ENCODE measurements at regions not wholly inside any gene's neighbourhood (a gene's known extent, or its start where the extent isn't known, plus 50 kb on each side); places are given as distances from the start of the nearest gene placed in this dataset.

DNA sequence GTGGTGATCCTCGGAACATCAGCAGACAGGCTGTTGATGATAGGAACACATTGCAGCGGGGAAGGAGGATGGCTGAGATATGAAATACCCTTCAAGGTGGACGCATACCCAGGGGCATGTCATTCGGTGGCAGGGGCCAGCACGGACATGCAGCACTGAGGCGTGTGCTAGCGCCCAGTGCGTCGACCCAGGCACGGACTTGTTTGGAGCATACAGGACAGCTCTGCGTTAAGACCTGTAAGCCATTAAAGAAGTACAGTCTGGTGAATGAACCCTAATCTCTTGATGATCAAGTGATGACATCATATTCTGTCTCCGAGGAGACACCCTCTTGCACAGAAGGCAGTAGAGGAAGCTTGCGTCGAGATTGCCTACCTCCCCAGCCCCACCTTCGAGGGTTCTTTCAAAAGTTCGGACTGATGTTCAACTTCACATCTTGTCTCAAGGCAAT, 63.6 kb upstream of the KIF26B start:
- no peaks in the 10 kb centered on the region for H3K4me1 ChIP-seq (ENCODE audit: insufficient read depth)
- no peaks in the 10 kb centered on the region for H3K36me3 ChIP-seq (ENCODE audit: insufficient read depth)
- H3K4me3 ChIP-seq: no peak overlapping the region
- H3F3A ChIP-seq (replicated peaks; ENCODE audit: low read depth): no peaks in the 10 kb centered on the region
- no peak overlapping the region for H2AFZ ChIP-seq
- no peaks in the 10 kb centered on the region for H3K27me3 ChIP-seq (ENCODE audit: insufficient read depth)
- no peaks in the 10 kb centered on the region for H3K27me3 Mint-ChIP-seq (ENCODE audit: insufficient read depth, low read depth, poor library complexity)
- H3K27ac Mint-ChIP-seq: no peak overlapping the region
- H3K4me3 Mint-ChIP-seq: no peak overlapping the region
- H3K36me3 Mint-ChIP-seq (ENCODE audit: low read depth): no peaks in the 10 kb centered on the region
- DNase-seq (ENCODE audit: low spot score) (no peak), ATAC-seq (no peak)
- H3K27ac ChIP-seq (ENCODE audit: low read depth): no peak overlapping the region
- H3K9me3 Mint-ChIP-seq: no peaks in the 10 kb centered on the region
- no peaks in the 10 kb centered on the region for H3K79me2 ChIP-seq (replicated peaks; ENCODE audit: insufficient read depth)
- H3K4me2 ChIP-seq: no peak overlapping the region
- no peaks in the 10 kb centered on the region; the same call in 1 of the 2 replicates for H4K20me1 ChIP-seq (replicated peaks; ENCODE audit: insufficient read depth)
- H3K9me2 ChIP-seq (ENCODE audit: insufficient read depth): no peaks in the 10 kb centered on the region
- TF ChIP-seq POLR2AphosphoS5 (IDR thresholded peaks at IDR 0.05; ENCODE audit: low read depth): no peak
- no peaks in the 10 kb centered on the region for H3K4me1 Mint-ChIP-seq

DNA sequence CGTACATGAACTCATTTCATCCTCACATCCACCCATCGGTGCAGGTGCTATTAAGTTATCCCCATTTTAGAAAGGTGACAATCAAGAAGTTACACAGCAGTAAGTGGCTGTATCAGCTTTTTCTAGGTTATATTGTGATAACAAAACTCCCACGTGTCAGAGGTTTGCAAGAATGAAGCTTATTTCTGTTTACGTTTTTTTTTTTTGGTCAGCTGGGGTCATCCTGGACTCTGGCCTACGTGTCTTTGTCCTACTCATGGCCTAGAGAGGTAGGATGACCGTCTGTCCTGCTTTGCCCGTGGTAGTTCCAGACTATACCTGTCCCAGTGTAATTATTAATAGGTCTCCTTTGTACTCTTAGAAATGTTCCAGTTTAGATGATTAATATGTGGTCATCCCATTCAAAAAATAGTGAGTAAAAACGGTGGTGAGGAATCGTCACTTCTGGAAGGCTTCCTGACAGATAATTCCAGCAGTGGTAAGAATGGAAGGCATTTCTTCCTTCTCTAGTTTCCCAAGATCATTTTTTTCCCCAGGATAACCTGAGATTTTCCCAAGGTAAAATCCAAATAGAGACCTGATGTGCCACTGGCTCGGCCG, 64.2 kb upstream of the KIF26B start:
- Histone ChIP-seq H2AFZ (no peak overlapping the region), H3K27ac (ENCODE audit: low read depth) (no peak overlapping the region), H3K27me3 (ENCODE audit: insufficient read depth) (no peaks in the 10 kb centered on the region), H3K36me3 (ENCODE audit: insufficient read depth) (no peaks in the 10 kb centered on the region), H3K4me1 (ENCODE audit: insufficient read depth) (no peaks in the 10 kb centered on the region), H3K79me2 (replicated peaks; ENCODE audit: insufficient read depth) (no peaks in the 10 kb centered on the region), H3K4me3 (no peak overlapping the region), H3K9me2 (ENCODE audit: insufficient read depth) (no peaks in the 10 kb centered on the region), H4K20me1 (replicated peaks; ENCODE audit: insufficient read depth) (no peaks in the 10 kb centered on the region; the same call in 1 of the 2 replicates), H3F3A (replicated peaks; ENCODE audit: low read depth) (no peaks in the 10 kb centered on the region), H3K4me2 (no peak overlapping the region)
- H3K27ac Mint-ChIP-seq: no peak overlapping the region
- DNase-seq (ENCODE audit: low spot score) (no peak), ATAC-seq (no peak)
- no peaks in the 10 kb centered on the region for H3K27me3 Mint-ChIP-seq (ENCODE audit: insufficient read depth, low read depth, poor library complexity)
- TF ChIP-seq ZNF331 (CRISPR knock-in tag; IDR thresholded peaks at IDR 0.05; ENCODE audit: low read depth) (no peak), ZNF114 (CRISPR knock-in tag; IDR thresholded peaks at IDR 0.05) (no peak), POLR2AphosphoS5 (IDR thresholded peaks at IDR 0.05; ENCODE audit: low read depth) (no peak), NANOG (IDR thresholded peaks at IDR 0.05; ENCODE audit: borderline replicate concordance) (no peak), JUNB (IDR thresholded peaks at IDR 0.05; ENCODE audit: unreplicated experiment) (no peak), EZH2 (IDR thresholded peaks at IDR 0.05; ENCODE audit: low read depth, unreplicated experiment) (no peak), STAT1 (IDR thresholded peaks at IDR 0.05; ENCODE audit: unreplicated experiment) (no peak)
- TF ChIP-seq, protein P1, sequence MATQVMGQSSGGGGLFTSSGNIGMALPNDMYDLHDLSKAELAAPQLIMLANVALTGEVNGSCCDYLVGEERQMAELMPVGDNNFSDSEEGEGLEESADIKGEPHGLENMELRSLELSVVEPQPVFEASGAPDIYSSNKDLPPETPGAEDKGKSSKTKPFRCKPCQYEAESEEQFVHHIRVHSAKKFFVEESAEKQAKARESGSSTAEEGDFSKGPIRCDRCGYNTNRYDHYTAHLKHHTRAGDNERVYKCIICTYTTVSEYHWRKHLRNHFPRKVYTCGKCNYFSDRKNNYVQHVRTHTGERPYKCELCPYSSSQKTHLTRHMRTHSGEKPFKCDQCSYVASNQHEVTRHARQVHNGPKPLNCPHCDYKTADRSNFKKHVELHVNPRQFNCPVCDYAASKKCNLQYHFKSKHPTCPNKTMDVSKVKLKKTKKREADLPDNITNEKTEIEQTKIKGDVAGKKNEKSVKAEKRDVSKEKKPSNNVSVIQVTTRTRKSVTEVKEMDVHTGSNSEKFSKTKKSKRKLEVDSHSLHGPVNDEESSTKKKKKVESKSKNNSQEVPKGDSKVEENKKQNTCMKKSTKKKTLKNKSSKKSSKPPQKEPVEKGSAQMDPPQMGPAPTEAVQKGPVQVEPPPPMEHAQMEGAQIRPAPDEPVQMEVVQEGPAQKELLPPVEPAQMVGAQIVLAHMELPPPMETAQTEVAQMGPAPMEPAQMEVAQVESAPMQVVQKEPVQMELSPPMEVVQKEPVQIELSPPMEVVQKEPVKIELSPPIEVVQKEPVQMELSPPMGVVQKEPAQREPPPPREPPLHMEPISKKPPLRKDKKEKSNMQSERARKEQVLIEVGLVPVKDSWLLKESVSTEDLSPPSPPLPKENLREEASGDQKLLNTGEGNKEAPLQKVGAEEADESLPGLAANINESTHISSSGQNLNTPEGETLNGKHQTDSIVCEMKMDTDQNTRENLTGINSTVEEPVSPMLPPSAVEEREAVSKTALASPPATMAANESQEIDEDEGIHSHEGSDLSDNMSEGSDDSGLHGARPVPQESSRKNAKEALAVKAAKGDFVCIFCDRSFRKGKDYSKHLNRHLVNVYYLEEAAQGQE (IDR thresholded peaks at IDR 0.05; ENCODE audit: unreplicated experiment): no peak
- TF ChIP-seq, protein P2, sequence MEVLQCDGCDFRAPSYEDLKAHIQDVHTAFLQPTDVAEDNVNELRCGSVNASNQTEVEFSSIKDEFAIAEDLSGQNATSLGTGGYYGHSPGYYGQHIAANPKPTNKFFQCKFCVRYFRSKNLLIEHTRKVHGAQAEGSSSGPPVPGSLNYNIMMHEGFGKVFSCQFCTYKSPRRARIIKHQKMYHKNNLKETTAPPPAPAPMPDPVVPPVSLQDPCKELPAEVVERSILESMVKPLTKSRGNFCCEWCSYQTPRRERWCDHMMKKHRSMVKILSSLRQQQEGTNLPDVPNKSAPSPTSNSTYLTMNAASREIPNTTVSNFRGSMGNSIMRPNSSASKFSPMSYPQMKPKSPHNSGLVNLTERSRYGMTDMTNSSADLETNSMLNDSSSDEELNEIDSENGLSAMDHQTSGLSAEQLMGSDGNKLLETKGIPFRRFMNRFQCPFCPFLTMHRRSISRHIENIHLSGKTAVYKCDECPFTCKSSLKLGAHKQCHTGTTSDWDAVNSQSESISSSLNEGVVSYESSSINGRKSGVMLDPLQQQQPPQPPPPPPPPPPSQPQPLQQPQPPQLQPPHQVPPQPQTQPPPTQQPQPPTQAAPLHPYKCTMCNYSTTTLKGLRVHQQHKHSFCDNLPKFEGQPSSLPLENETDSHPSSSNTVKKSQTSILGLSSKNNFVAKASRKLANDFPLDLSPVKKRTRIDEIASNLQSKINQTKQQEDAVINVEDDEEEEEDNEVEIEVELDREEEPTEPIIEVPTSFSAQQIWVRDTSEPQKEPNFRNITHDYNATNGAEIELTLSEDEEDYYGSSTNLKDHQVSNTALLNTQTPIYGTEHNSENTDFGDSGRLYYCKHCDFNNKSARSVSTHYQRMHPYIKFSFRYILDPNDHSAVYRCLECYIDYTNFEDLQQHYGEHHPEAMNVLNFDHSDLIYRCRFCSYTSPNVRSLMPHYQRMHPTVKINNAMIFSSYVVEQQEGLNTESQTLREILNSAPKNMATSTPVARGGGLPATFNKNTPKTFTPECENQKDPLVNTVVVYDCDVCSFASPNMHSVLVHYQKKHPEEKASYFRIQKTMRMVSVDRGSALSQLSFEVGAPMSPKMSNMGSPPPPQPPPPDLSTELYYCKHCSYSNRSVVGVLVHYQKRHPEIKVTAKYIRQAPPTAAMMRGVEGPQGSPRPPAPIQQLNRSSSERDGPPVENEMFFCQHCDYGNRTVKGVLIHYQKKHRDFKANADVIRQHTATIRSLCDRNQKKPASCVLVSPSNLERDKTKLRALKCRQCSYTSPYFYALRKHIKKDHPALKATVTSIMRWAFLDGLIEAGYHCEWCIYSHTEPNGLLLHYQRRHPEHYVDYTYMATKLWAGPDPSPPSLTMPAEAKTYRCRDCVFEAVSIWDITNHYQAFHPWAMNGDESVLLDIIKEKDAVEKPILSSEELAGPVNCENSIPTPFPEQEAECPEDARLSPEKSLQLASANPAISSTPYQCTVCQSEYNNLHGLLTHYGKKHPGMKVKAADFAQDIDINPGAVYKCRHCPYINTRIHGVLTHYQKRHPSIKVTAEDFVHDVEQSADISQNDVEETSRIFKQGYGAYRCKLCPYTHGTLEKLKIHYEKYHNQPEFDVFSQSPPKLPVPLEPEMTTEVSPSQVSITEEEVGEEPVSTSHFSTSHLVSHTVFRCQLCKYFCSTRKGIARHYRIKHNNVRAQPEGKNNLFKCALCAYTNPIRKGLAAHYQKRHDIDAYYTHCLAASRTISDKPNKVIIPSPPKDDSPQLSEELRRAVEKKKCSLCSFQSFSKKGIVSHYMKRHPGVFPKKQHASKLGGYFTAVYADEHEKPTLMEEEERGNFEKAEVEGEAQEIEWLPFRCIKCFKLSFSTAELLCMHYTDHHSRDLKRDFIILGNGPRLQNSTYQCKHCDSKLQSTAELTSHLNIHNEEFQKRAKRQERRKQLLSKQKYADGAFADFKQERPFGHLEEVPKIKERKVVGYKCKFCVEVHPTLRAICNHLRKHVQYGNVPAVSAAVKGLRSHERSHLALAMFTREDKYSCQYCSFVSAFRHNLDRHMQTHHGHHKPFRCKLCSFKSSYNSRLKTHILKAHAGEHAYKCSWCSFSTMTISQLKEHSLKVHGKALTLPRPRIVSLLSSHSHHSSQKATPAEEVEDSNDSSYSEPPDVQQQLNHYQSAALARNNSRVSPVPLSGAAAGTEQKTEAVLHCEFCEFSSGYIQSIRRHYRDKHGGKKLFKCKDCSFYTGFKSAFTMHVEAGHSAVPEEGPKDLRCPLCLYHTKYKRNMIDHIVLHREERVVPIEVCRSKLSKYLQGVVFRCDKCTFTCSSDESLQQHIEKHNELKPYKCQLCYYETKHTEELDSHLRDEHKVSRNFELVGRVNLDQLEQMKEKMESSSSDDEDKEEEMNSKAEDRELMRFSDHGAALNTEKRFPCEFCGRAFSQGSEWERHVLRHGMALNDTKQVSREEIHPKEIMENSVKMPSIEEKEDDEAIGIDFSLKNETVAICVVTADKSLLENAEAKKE (CRISPR knock-in tag; IDR thresholded peaks at IDR 0.05): no peak
- no peak overlapping the region for H3K4me3 Mint-ChIP-seq
- H3K36me3 Mint-ChIP-seq (ENCODE audit: low read depth): no peaks in the 10 kb centered on the region
- no peaks in the 10 kb centered on the region for H3K9me3 Mint-ChIP-seq
- no peaks in the 10 kb centered on the region for H3K4me1 Mint-ChIP-seq
